ENCODE measurements at regions not wholly inside any gene's neighbourhood (a gene's known extent, or its start where the extent isn't known, plus 50 kb on each side); places are given as distances from the start of the nearest gene placed in this dataset.

DNA sequence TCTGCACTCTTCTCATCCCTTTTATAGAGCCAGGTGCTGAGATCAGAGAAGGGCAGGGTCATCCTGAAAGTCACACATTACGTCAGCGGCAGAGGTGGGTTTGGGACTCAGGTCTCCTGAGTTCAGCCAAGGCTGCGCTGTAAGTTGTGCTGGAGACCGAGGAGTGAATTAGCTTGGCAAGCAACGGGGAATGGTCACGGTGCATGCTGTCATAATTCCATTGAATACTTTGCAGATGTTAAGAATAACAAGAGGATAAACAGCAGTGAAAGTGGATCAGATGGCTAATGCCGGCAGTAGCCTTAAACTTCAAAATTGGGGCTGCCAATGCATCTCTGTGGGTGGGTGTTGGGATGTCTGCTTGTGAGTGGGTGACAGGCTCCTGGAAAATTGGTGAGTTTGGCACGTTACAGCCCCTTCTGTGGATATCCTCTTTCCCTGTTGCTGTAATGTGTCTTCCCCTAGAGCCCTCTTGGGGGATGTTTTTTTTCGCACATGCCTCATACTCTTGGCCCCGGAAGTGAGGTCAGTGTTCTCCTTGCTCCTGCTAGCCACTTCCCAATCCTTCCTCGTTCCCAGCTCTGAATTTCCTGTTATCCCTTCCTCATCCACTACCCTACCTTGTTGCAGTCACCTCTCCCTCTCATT lies 287.1 kb upstream of the SRRM4 start:
- no peak for TF ChIP-seq POLR2A (IDR thresholded peaks at IDR 0.05)
- TF ChIP-seq, protein P1, sequence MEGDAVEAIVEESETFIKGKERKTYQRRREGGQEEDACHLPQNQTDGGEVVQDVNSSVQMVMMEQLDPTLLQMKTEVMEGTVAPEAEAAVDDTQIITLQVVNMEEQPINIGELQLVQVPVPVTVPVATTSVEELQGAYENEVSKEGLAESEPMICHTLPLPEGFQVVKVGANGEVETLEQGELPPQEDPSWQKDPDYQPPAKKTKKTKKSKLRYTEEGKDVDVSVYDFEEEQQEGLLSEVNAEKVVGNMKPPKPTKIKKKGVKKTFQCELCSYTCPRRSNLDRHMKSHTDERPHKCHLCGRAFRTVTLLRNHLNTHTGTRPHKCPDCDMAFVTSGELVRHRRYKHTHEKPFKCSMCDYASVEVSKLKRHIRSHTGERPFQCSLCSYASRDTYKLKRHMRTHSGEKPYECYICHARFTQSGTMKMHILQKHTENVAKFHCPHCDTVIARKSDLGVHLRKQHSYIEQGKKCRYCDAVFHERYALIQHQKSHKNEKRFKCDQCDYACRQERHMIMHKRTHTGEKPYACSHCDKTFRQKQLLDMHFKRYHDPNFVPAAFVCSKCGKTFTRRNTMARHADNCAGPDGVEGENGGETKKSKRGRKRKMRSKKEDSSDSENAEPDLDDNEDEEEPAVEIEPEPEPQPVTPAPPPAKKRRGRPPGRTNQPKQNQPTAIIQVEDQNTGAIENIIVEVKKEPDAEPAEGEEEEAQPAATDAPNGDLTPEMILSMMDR (IDR thresholded peaks at IDR 0.05) = no peak
